Uterus (tissue), 3 donors: ENCODE measurements at regions not wholly inside any gene's neighbourhood (a gene's known extent, or its start where the extent isn't known, plus 50 kb on each side); places are given as distances from the start of the nearest gene placed in this dataset.
"Not testable (repeated sequence)": the region's sequence is repeated elsewhere in the genome, so short reads cannot be mapped to it uniquely, and the experiment has no call there.

Experiments used
- DNase-seq, 2 donors: peaks; one replicate each; pipeline ENCODE4 v3.0.0-alpha.2; 2019 to 2020
- H3K27ac ChIP-seq, 2 donors: fragments of 200-600 bp; sonication (generic); 1 replicate in 1 of 2; 2 replicates in 1 of 2; pipeline ENCODE4 v1.5.1; 2016 to 2018
- H3K27me3 ChIP-seq, 2 donors: fragments of 200-600 bp; sonication (generic); one replicate each; pipeline ENCODE4 v1.5.1; 2018 to 2019; ENCODE audit warnings: control low read depth in 1 of 2
- H3K36me3 ChIP-seq, 2 donors: fragments of 200-600 bp; sonication (generic); one replicate each; pipeline ENCODE4 v1.5.1; 2019; ENCODE audit warnings: control low read depth in 1 of 2
- H3K4me1 ChIP-seq, 2 donors: fragments of 200-600 bp; sonication (generic); one replicate each; pipeline ENCODE4 v1.5.1; 2018 to 2019; ENCODE audit warnings: control low read depth in 1 of 2
- H3K4me3 ChIP-seq, 2 donors: fragments of 200-600 bp; sonication (generic); 1 replicate in 1 of 2; 2 replicates in 1 of 2; pipeline ENCODE4 v1.5.1; 2018 to 2019; ENCODE audit warnings: mild to moderate bottlenecking in 1 of 2
- H3K9me3 ChIP-seq, 2 donors: fragments of 200-600 bp; sonication (generic); one replicate each; pipeline ENCODE4 v1.5.1; 2019; ENCODE audit warnings: control low read depth in 1 of 2
- CTCF ChIP-seq, 4 experiments: fragments of 200-600 bp in 2 of 4; fragments of 450-650 bp in 2 of 4; sonication (generic) in 2 of 4; IDR thresholded peaks; one replicate each; pipeline ENCODE4 v1.5.1; 2016 to 2019; ENCODE audit warnings: antibody characterized with exemption in 4 of 4, mild to moderate bottlenecking in 2 of 4, moderate library complexity in 1 of 4
- POLR2A ChIP-seq, 2 donors: fragments of 450-650 bp; IDR thresholded peaks; one replicate each; pipeline ENCODE4 v1.6.1; 2016; ENCODE audit warnings: antibody characterized with exemption in 2 of 2, mild to moderate bottlenecking in 1 of 2, moderate library complexity in 1 of 2
- intact Hi-C: fragments of 100-400 bp; cut with DNase I; formaldehyde crosslinking; loops from one replicate; pipeline ENCODE4 v1.15.1; 2023; ENCODE audit warnings: low total_unique reads
- donor health status: DM: yes; HTN: yes; CAD: no.

- Histone ChIP-seq H3K27me3 (no peaks in the 10 kb centered on the region), H3K4me1 (no peaks in the 10 kb centered on the region), H3K9me3 (no peaks in the 10 kb centered on the region), H3K36me3 (no peaks in the 10 kb centered on the region), H3K27ac (no peak overlapping the region), H3K4me3 (no peak overlapping the region)
- TF ChIP-seq POLR2A (IDR thresholded peaks at IDR 0.05) (no peak), CTCF (IDR thresholded peaks at IDR 0.05) (no peak)
- no peak for DNase-seq
- intact Hi-C loops: no loop called here
These were observed 747.0 kb upstream of the TPTE start for GRCh38 chr21:9774347-9774746.

GRCh38 chr21:9774901-9775593 is 746.3 kb upstream of the TPTE start:
- H3K27me3 ChIP-seq, H3K4me3 ChIP-seq: not testable (repeated sequence)

GRCh38 chr21:9775877-9776276 is 745.5 kb upstream of the TPTE start:
- H3K9me3 ChIP-seq, H3K4me1 ChIP-seq, H3K27ac ChIP-seq, H3K36me3 ChIP-seq, DNase-seq, H3K4me3 ChIP-seq, H3K27me3 ChIP-seq, intact Hi-C loops: not testable (repeated sequence)

More at GRCh38 chr21:9774901-9775593, 746.3 kb upstream of the TPTE start:
- H3K4me1 ChIP-seq, H3K9me3 ChIP-seq, intact Hi-C loops, H3K27ac ChIP-seq, H3K36me3 ChIP-seq, DNase-seq: not testable (repeated sequence)

- H3K4me3 ChIP-seq, H3K36me3 ChIP-seq, H3K4me1 ChIP-seq, H3K27me3 ChIP-seq, H3K27ac ChIP-seq, intact Hi-C loops, H3K9me3 ChIP-seq, DNase-seq: not testable (repeated sequence)
These were observed 744.9 kb upstream of the TPTE start for GRCh38 chr21:9776286-9777020.

GRCh38 chr21:9778541-9778940 is 742.8 kb upstream of the TPTE start:
- intact Hi-C loops, H3K9me3 ChIP-seq, H3K36me3 ChIP-seq, H3K27ac ChIP-seq, H3K4me1 ChIP-seq, DNase-seq, H3K4me3 ChIP-seq, H3K27me3 ChIP-seq: not testable (repeated sequence)

- H3K36me3 ChIP-seq: no peaks in the 10 kb centered on the region
- intact Hi-C loops: no loop called here
- no peaks in the 10 kb centered on the region for H3K27me3 ChIP-seq
These were observed 740.9 kb upstream of the TPTE start for GRCh38 chr21:9780441-9780937.

GRCh38 chr21:9783587-9783986 is 737.8 kb upstream of the TPTE start:
- DNase-seq, H3K4me3 ChIP-seq, H3K27ac ChIP-seq, H3K9me3 ChIP-seq, H3K27me3 ChIP-seq, H3K4me1 ChIP-seq, H3K36me3 ChIP-seq, intact Hi-C loops: not testable (repeated sequence)

More at GRCh38 chr21:9780441-9780937, 740.9 kb upstream of the TPTE start:
- no peaks in the 10 kb centered on the region for H3K9me3 ChIP-seq
- H3K4me3 ChIP-seq: no peak overlapping the region
- no peak for DNase-seq
- H3K4me1 ChIP-seq: no peaks in the 10 kb centered on the region
- no peak for TF ChIP-seq CTCF (IDR thresholded peaks at IDR 0.05)
- no peak for TF ChIP-seq POLR2A (IDR thresholded peaks at IDR 0.05)
- H3K27ac ChIP-seq: no peak overlapping the region

- H3K4me1 ChIP-seq, intact Hi-C loops, DNase-seq: not testable (repeated sequence)
These were observed 737.2 kb upstream of the TPTE start for GRCh38 chr21:9784201-9784600.

GRCh38 chr21:9786092-9786491 is 735.3 kb upstream of the TPTE start:
- DNase-seq, H3K9me3 ChIP-seq, H3K27me3 ChIP-seq, H3K4me3 ChIP-seq, H3K36me3 ChIP-seq, H3K27ac ChIP-seq, intact Hi-C loops, H3K4me1 ChIP-seq: not testable (repeated sequence)

More at GRCh38 chr21:9784201-9784600, 737.2 kb upstream of the TPTE start:
- not testable (repeated sequence) for H3K27me3 ChIP-seq, H3K36me3 ChIP-seq, H3K9me3 ChIP-seq, H3K27ac ChIP-seq, H3K4me3 ChIP-seq

GRCh38 chr21:9788281-9788680 is 733.1 kb upstream of the TPTE start:
- H3K9me3 ChIP-seq, H3K4me1 ChIP-seq, H3K27ac ChIP-seq, H3K27me3 ChIP-seq, DNase-seq, H3K4me3 ChIP-seq, H3K36me3 ChIP-seq, intact Hi-C loops: not testable (repeated sequence)

GRCh38 chr21:9790354-9790753 is 731.0 kb upstream of the TPTE start:
- H3K36me3 ChIP-seq, H3K9me3 ChIP-seq, intact Hi-C loops, DNase-seq, H3K27ac ChIP-seq, H3K4me3 ChIP-seq, H3K4me1 ChIP-seq, H3K27me3 ChIP-seq: not testable (repeated sequence)
